Dedifferentiated amniotic fluid mesenchymal stem cell (primary cell): ENCODE measurements at regions not wholly inside any gene's neighbourhood (a gene's known extent, or its start where the extent isn't known, plus 50 kb on each side); places are given as distances from the start of the nearest gene placed in this dataset.
"Not testable (repeated sequence)": the region's sequence is repeated elsewhere in the genome, so short reads cannot be mapped to it uniquely, and the experiment has no call there.

Experiments
- DNase-seq: peaks from one replicate; pipeline ENCODE4 v3.0.0-alpha.2; 2016; ENCODE audit errors: extremely low spot score

DNA sequence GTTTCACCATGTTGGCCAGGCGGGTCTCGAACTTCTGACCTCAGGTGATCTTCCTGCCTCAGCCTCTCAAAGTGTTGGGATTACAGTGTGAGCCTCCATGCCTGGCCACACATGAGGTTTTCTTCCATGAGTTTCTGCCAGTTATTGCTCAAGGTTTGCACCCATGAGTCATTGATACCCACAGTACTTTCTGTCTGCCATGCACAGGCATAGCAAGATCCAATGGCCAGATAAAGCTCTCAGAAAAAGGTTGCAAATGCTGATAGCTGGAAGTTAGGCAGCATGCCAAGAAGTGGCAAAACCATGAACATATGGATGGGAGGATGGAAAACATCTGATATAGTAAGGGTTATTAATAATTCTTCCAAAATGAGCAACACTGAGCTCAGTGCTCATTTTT lies 298.7 kb upstream of the NRG3 start:
- DNase-seq: no peak

DNA sequence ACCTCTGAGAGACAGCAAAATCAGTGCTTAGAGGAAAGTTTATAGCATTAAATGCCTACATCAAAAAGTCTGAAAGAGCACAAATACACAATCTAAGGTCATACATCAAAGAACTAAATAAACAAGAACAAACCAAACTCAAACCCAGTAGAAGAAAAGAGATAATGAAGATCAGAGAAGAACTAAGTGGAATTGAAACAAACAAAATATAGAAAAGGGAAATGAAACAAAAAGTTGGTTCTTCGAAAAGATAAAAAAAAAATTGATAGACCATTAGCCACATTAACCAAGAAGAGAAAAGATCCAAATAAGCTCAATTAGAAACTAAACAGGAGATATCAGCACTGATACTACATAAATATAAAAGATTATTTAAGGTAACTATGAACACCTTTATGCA lies 280.0 kb upstream of the NRG3 start:
- no peak for DNase-seq

DNA sequence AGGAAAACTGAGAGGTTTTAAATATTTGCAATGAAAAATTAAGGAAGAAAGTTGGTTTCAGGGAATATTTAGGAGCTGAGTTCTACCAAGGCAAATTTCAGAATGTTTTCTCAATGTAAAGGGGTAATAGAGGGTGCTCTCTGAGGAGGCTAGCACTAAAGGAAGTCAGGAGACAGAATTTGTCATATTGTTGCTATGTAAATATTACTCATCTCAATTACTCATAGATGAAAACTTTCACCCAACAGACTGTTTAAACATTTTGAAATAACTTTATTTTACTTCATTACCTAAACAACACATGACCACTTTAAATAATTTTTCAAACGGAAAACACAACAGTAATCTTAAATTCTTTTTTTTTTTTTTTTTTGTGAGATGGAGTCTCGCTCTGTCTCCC lies 274.8 kb upstream of the NRG3 start:
- no peak for DNase-seq

DNA sequence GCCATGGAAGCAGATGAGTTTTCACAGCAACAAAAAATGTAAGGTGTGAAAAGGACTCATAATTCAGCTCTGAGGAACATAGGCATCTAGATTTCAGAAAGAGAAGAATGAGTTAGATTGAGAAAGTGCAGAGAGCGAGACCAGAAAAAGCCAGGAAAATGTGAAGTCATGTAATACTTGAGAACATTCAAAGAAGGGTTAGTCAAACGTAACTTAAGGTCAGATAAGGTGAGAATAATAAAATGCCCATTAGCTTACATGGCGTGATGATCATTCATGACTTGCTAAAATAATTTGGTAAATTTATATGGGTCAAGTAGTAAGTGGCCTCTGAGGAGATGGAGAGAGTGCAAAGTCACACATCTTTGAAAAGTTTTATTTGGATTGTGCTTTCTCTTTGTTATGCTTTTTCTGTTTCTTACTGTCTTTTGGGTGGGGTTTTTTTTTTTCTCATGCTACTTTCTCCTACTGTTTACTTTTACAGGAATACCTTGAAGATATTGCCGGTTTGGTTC lies 271.8 kb upstream of the NRG3 start:
- peak; percentile 12 for DNase-seq

DNA sequence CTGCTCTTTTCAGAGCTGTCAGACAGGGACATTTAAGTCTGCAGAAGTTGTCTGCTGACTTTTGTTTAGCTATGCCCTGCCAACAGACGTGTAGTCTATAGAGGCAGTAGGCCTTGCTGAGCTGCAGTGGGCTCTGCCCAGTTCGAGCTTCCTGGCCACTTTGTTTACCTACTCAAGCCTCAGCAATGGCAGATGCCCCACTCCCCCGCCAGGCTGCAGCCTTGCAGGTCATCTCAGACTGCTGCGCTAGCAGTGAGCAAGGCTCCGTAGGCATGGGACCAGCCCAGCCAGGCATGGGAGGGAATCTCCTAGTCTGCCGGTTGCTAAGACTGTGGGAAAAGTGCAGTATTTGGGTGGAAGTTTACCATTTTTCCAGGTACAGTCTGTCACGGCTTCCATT lies 230.5 kb upstream of the NRG3 start:
- not testable (repeated sequence) for DNase-seq

DNA sequence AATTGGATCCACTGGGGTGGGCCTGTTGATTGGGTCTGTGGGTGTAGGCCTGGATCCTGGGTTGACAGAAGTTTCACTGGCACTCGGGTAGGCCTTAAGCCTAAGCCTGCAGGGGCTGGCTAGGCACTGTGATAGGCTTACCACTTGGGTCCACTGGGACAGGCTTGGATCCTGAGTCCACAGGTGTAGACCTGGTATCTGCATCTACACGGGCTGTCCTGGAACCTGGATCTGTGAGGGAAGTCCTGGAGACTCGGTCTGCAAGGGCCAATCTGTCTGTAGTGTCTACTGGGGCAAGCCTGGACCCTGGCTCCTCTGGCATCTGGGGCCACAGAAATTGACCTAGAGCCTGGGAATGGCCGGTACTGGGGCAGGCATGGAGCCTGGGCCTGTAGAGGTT lies 219.0 kb upstream of the NRG3 start:
- DNase-seq: no peak

DNA sequence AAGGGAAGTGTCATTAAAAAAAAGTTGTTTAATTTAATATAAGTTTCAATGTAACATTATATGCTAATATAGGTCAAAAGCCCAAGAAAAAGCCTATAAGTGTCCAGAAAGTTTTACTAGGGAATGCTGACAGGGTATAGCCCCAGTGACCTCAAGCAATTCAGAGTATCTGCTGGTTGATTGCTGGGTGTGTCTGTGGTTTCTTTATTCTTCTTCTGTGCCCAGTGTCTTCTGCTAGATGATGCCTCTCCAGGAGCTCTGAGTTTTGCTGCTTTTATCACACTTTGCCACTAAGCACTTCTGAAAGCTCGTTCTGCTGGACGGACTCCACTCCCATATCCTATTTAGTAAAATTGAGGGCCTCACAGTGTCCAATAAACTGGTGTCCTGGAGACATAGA lies 212.2 kb upstream of the NRG3 start:
- no peak for DNase-seq

DNA sequence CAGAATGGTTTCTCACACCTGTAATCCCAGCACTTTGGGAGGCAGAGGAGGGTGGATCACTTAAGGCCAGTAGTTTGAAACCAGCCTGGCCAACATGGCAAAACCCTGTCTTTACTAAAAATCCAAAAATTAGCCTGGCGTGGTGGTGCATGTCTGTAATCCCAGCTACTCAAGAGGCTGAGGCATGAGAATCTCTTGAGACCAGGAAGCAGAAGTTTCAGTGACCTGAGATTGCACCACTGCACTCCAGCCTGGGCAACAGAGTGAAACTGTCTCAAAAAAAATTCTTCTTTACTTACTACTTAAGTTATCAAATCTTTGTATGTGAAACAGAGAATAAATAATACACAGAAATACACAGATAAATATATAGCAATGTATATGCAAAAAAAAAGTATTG lies 210.2 kb upstream of the NRG3 start:
- not testable (repeated sequence) for DNase-seq

DNA sequence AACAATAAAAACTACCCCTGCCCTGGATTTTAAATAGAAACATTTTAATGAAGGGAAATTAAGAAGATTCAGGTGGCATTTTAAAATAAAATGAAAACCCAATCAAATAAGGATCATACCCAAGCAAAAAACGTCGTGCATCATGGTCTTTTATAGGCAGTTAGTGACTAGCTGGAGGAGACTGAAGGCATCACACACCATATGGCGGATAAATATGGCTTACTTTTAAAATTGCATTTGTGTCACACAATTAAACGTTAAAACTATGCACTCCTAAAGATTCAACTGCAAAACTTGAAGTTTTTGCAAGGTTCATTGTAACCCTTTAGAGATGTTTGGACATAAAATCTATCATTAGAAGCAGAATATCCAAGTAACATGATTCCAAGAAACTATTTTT lies 200.1 kb upstream of the NRG3 start:
- DNase-seq: no peak

DNA sequence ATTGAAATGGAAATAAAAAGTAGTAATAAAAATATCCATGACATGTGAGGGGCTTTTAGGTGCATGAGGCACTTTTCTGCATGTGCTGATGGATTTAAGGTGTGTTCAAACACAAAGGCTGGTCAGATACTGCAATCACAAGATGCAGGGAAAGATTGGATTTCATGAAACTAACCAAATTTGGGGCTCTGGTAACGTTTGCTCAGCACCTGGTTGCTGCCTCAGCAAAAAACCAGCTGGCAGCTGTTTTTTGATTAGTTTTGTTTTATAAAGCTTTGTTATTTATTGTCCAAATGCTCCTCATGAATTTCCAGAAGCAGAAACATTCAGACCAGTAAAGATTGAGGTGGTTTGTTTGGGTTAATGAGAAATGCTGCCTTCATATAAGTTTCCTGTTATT lies 195.7 kb upstream of the NRG3 start:
- DNase-seq: no peak

DNA sequence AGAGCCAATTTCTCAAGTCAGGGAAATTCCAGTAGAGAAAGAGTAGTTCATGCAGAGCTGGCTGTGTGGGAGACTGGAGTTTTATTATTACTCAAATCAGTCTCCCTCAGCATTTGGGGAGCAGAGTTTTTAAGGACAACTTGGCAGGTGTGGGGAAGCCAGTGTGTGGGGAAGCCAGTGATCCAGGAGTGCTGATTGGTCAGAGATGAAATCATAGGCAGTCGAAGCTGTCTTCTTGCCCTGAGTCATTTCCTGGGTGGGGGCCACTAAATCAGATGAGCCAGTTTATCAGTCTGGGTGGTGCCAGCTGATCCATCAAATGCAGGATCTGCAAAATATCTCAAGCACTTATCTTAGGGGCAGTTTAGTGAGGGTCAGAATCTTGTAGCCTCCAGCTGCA lies 194.6 kb upstream of the NRG3 start:
- DNase-seq: no peak

DNA sequence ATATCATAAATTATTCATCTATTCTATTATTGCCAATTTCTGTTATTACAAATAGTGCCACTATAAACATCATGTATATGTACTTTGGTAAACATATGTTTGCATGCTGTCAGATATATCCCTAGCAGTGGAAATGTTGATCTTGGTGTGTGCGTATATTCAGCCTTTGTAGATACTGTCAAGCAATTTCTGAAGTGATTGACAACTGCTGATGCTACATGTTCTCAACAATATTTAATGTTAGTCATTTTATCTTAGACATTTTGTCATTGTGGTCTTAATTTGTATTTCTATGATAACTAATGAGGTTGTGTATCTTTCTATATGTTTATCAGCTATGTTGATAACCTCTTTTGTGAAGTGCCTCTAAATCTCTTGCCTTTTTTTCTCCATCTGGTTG lies 186.5 kb upstream of the NRG3 start:
- DNase-seq: no peak

DNA sequence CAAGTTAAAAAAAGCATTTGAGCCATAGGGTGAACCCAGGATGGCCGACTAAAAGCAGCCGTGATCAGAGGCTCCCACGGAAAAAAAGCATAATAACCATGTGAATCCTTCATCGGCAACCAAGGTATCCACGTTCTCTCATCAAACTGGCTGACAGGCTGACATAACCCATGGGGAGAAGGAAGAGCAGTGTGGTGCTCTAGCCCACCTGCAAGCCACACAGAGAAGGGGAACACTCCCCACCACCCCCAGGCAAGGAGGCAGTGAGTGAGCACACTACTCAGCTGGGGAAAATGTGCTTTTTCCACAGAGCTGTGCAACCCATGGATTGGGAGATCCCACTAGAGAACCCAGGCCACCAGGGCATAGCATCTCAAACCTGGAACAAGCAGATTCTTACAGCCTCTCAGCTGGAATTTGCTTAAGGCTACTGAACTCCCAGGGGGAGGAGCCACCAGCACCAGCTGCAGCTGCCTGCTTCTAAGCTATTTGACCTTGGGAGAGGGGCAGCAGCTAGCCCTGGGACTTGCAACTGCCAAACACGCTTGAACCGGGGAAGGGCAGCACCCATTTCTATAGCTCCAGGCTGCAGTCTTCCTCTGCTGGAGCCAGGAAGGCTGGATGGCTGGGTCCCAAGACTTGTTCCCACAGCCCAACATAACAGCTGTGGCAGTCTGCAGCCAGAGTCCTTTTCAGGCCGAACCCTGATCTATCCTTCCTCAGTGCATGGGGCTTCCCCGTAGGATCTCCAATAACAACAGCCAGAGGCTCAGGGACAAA lies 178.2 kb upstream of the NRG3 start:
- DNase-seq: no peak

DNA sequence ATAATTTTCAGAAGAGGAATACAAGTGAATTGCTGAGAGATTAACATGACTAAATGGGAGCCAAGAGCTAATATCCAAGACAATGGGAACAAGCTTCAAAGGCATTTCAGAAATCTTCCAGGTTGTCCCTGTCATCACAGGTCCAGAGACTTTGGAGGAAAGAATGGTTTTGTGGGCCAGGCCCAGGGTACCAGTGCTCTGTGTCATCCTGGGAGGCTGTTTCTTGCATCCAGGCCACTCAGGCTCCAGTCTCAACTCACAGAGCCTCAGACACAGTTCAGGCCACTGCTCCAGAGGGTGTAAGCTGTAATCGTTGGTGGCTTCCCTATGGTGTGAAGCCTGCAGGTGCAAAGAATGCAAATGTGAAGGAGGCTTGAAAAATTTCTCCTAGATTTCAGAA lies 170.4 kb upstream of the NRG3 start:
- no peak for DNase-seq

DNA sequence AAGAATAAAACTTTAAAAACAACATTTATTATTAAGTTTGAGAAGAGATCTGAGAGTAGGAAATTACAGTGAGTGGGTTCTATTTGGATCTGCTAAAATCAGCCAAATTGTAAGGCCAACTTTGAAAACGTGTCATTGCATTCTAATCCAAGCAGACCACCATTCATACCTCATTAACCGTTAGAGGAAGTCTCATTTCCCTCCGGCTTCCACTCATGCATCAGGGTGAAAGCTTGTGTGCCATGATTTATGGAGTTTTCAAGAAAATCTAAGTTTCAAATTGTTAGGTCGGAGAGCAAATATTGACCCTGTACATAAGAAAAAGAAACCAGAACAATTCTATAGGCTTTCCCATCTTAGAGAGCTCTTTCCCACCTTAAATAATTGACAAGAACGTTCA lies 166.6 kb upstream of the NRG3 start:
- no peak for DNase-seq

DNA sequence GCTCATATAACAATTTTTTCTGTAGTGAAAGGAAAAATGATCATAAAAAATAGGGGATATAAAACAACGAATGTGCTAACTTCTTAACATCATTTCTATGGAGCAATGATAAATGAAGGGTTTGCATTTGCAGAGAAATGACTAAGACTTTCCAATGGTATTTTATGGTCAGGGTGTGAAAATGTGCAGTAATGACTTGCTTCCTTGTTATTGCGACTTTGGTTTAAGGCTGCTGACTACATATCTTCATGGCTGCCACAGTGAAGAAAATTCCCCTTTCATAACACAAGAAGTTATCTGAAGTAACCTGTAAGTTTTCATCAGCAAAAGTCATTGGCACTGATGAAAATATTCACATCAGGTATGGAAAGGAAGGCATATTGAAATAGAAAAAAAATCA lies 166.1 kb upstream of the NRG3 start:
- DNase-seq: no peak

DNA sequence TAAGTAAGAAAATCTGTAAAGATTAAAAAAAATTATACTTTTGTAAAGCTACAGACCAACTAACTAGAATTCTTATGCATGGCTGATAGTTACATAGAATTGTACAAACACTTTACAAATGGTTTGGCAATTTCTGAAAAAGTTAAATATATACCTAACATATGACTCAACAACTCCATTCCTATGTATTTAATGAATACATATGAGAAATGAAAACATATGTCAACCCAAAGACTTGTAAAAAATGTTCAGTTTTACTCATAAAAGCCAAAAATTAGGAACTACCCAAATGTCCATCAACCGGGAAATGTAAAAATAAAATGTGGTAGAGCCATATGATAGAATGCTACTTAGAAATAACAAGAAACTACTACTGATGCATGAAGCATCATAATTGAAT lies 152.6 kb upstream of the NRG3 start:
- no peak for DNase-seq

DNA sequence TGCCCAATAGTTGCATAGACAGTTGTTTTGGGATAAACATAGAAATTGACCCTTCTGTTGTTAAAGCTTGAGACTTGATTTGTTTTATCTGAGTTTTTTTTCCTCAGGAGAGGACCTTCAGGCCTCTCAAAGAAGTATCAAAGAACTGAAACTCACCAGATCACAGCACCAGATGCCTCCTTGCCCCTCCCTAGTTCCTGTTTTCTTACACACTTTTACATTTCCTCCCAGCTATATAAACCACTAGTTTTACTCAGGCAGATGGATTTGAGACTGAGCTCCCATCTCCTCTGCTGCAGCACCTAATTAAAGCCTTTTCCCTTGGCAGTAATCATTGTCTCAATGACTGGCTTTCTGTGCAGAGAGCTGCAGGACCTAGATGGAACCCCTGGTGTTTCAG lies 150.6 kb upstream of the NRG3 start:
- DNase-seq: no peak

DNA sequence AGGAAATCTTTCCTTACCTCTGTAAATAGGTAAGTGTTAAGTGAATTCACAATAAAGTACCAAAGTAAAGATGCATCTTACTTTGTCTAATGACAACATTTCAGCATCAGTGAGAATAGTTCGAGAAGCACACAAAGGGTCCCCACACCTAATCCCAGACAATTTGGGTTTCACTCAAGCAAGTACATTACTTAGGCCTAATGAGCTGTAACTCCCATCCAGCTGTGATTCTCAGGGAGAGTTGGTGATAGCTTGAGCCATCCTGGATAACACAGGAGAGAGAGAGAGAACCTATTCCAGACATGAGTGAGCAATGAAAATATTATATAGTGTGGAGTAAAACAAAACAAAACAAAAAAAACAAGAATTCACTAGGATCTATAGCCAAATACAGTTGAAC lies 149.1 kb upstream of the NRG3 start:
- DNase-seq: no peak

DNA sequence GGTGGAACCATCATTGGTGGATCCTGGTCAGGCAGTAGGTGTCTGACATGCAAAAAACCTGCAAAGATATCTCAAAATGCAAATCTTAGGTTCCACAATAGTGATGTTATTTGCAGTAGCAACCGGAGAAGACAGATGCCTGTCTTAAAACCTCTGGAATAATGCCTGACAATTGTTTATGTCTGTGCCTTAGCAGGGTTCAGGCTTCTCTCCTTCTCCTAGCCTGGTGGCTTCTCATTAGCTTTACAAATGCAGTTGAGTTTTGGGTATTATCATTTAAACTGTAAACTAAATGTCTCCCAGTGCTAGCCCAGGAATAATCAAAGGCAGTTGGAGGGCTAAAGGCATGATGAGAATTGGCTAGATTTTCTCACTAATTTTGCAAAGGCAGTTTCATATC lies 146.3 kb upstream of the NRG3 start:
- no peak for DNase-seq

DNA sequence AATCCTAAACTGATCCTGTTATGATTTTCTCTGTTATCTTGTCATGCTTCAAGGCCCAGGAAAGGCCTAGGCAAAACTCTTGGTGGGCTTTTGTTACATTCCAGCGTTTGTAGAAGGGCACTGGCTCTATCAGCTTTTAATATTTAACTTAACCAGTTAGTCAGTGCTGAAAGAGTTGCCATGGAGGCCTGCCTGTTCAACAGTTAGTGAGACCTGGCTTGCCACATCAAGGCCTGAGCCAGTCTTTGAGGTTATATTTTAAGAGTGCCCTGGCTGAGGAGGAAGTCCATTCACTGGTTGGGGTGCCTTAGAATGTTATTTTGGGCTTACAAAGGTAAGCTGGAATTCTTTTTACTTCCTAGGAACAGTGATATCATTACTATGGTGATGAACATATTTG lies 144.1 kb upstream of the NRG3 start:
- no peak for DNase-seq

DNA sequence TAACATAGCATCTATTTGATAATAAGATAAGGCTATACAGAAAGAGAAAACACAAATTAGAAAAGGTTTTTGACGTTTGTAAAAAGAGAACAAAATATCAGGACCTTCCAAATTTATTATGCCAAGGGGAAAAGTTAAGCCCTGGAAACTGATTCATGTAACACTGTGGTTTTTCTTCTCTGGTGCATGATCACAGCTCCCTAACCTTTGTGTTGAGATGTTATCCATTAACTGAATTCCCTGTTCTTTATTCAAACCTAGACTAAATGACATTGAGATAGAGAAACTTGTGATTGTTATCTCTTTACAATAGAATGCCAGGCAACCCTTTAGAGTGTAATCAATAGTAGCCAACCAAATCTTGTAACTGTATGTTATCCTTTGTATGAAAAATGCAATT lies 141.5 kb upstream of the NRG3 start:
- DNase-seq: no peak

DNA sequence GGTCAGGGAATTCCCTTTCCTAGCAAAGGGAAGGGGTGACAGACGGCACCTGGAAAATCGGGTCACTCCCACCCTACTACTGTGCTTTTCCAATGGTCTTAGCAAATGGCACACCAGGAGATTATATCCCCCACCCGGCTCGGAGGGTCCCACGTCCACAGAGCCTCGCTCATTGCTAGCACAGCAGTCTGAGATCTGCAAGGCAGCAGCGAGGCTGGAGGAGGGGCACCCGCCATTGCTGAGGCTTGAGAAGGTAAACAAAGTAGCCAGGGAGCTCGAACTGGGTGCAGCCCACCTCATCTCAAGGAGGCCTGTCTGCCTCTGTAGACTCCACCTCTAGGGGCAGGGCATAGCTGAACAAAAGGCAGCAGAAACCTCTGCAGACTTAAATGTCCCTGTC lies 139.8 kb upstream of the NRG3 start:
- not testable (repeated sequence) for DNase-seq

DNA sequence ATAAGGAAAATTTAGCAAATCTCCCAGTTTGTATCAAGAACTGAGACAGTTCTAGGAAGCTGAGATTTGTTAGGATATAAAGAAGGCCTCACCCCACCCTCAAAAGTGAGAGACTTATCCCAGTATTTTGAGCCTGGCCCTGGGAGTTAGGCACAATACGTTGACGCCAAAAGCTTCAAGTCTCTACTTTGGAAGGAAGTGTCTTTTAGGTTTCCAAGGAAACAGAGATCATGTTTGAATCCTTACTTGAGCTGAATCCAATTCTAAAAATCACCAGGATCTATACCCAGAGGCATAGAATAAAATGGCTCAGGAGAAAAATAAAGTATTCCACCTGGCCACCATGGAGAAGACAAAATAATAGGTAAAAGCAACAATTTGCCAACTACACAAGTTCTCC lies 115.9 kb upstream of the NRG3 start:
- DNase-seq: no peak
